DND-41 (cell line): ENCODE measurements at regions not wholly inside any gene's neighbourhood (a gene's known extent, or its start where the extent isn't known, plus 50 kb on each side); places are given as distances from the start of the nearest gene placed in this dataset.
A peak's percentile ranks its signal among the peaks of the same experiment; 100 is the strongest.

Experiments
- ATAC-seq: fragments of 200-7000 bp; cut with Tn5 transposase; 3 replicates; pipeline ENCODE4 v1.9.1; 2021; ENCODE audit warnings: low read depth; ENCODE audit not compliant: insufficient read depth
- DNase-seq: peaks from one replicate; pipeline ENCODE4 v3.0.0-alpha.2; 2020
- H2AFZ ChIP-seq: 2 replicates; pipeline ENCODE4 v1.6.0; 2012; ENCODE audit warnings: low read depth, low read length
- H3K27ac ChIP-seq: 2 replicates; pipeline ENCODE4 v1.5.1; 2012; ENCODE audit warnings: low read length, inconsistent platforms
- H3K27me3 ChIP-seq: fragments of 200-600 bp; sonication (generic); 2 replicates; pipeline ENCODE4 v1.6.0; 2012; ENCODE audit warnings: low read length, mild to moderate bottlenecking, inconsistent platforms; ENCODE audit not compliant: insufficient read depth, poor library complexity
- H3K36me3 ChIP-seq: 2 replicates; pipeline ENCODE4 v1.5.1; 2012; ENCODE audit warnings: low read length, inconsistent platforms; ENCODE audit not compliant: insufficient read depth
- H3K4me1 ChIP-seq: 2 replicates; pipeline ENCODE4 v1.5.1; 2012; ENCODE audit warnings: mild to moderate bottlenecking, low read length; ENCODE audit not compliant: insufficient read depth
- H3K4me2 ChIP-seq: 2 replicates; pipeline ENCODE4 v1.6.0; 2012; ENCODE audit warnings: mild to moderate bottlenecking, moderate library complexity, low read length, inconsistent platforms; ENCODE audit not compliant: insufficient read depth
- H3K4me3 ChIP-seq, 2 experiments: fragments of 200-600 bp in 1 of 2; shearing (Covaris generic) in 1 of 2; 2 replicates each; pipeline ENCODE4 v1.5.1; 2012 to 2016; ENCODE audit warnings: inconsistent platforms in 2 of 2, low read length in 2 of 2, mild to moderate bottlenecking in 2 of 2, low read depth in 1 of 2, moderate library complexity in 1 of 2
- H3K79me2 ChIP-seq: 2 replicates; pipeline ENCODE4 v1.6.0; 2012; ENCODE audit warnings: low read length, inconsistent platforms; ENCODE audit not compliant: insufficient read depth
- H3K9ac ChIP-seq: 2 replicates; pipeline ENCODE4 v1.6.0; 2012; ENCODE audit warnings: low read depth, mild to moderate bottlenecking, inconsistent platforms, low read length, moderate library complexity
- H3K9me3 ChIP-seq: 2 replicates; pipeline ENCODE4 v1.5.1; 2012; ENCODE audit warnings: low read length, moderate library complexity, mild to moderate bottlenecking, inconsistent platforms; ENCODE audit not compliant: insufficient read depth, severe bottlenecking
- H4K20me1 ChIP-seq: 2 replicates; pipeline ENCODE4 v1.6.0; 2012; ENCODE audit warnings: low read length; ENCODE audit not compliant: insufficient read depth
- CTCF ChIP-seq: IDR thresholded peaks from 2 replicates; pipeline ENCODE4 v1.5.1; 2012; ENCODE audit warnings: borderline replicate concordance, low read length, moderate library complexity, mild to moderate bottlenecking; ENCODE audit not compliant: poor library complexity, severe bottlenecking; ENCODE audit errors: extremely low read depth
- EZH2 ChIP-seq: IDR thresholded peaks from 3 replicates; pipeline ENCODE4 v1.6.1; 2012; ENCODE audit warnings: borderline replicate concordance, low read depth, mild to moderate bottlenecking, moderate library complexity, low read length, inconsistent platforms; ENCODE audit not compliant: severe bottlenecking

GRCh38 chr7:31439165-31439564 is 74.7 kb upstream of the ITPRID1 start:
- no peak for DNase-seq
- peaks cover 9% of the 10 kb centered on the region for H3K27me3 ChIP-seq
- no peaks in the 10 kb centered on the region for H3K4me1 ChIP-seq
- no peaks in the 10 kb centered on the region for H3K36me3 ChIP-seq
- TF ChIP-seq EZH2: no peak
- TF ChIP-seq CTCF: no peak
- H3K9ac ChIP-seq: no peak overlapping the region
- no peak overlapping the region for H3K4me2 ChIP-seq
- H3K4me3 ChIP-seq: no peak overlapping the region
- H3K79me2 ChIP-seq: no peaks in the 10 kb centered on the region
- no peak overlapping the region for H3K27ac ChIP-seq
- ATAC-seq: no peak
- no peak overlapping the region for H2AFZ ChIP-seq
- no peaks in the 10 kb centered on the region for H3K9me3 ChIP-seq
- H4K20me1 ChIP-seq: no peaks in the 10 kb centered on the region

- no peak for DNase-seq
- Histone ChIP-seq H3K9me3 (no peaks in the 10 kb centered on the region), H3K9ac (no peak overlapping the region), H3K27me3 (peaks cover 5% of the 10 kb centered on the region), H3K27ac (no peak overlapping the region), H3K4me3 (no peak overlapping the region), H3K4me1 (no peaks in the 10 kb centered on the region), H3K79me2 (no peaks in the 10 kb centered on the region), H4K20me1 (no peaks in the 10 kb centered on the region), H3K36me3 (no peaks in the 10 kb centered on the region), H3K4me2 (no peak overlapping the region), H2AFZ (no peak overlapping the region)
- TF ChIP-seq CTCF (no peak), EZH2 (no peak)
- no peak for ATAC-seq
Observed at GRCh38 chr7:31440511-31440910, 73.4 kb upstream of the ITPRID1 start.

- Histone ChIP-seq H3K9ac (no peak overlapping the region), H3K4me3 (no peak overlapping the region), H3K27me3 (peaks cover 5% of the 10 kb centered on the region), H2AFZ (no peak overlapping the region), H3K4me2 (no peak overlapping the region), H3K79me2 (no peaks in the 10 kb centered on the region), H3K27ac (no peak overlapping the region), H3K9me3 (no peaks in the 10 kb centered on the region), H4K20me1 (no peaks in the 10 kb centered on the region), H3K36me3 (no peaks in the 10 kb centered on the region), H3K4me1 (no peaks in the 10 kb centered on the region)
- no peak for TF ChIP-seq CTCF
- TF ChIP-seq EZH2: no peak
- no peak for DNase-seq
- ATAC-seq: no peak
Observed at GRCh38 chr7:31442626-31443025, 71.3 kb upstream of the ITPRID1 start.

GRCh38 chr7:31443457-31443856 is 70.4 kb upstream of the ITPRID1 start:
- Histone ChIP-seq H3K9ac (no peak overlapping the region), H2AFZ (no peak overlapping the region), H3K9me3 (no peaks in the 10 kb centered on the region), H3K4me2 (no peak overlapping the region), H3K79me2 (no peaks in the 10 kb centered on the region), H3K4me1 (no peaks in the 10 kb centered on the region), H4K20me1 (no peaks in the 10 kb centered on the region), H3K4me3 (no peak overlapping the region), H3K36me3 (no peaks in the 10 kb centered on the region), H3K27me3 (peaks cover 3% of the 10 kb centered on the region), H3K27ac (no peak overlapping the region)
- ATAC-seq: peak; percentile 74
- TF ChIP-seq CTCF (peak; percentile 84), EZH2 (no peak)
- DNase-seq: peak; percentile 10
